ENCODE measurements at regions not wholly inside any gene's neighbourhood (a gene's known extent, or its start where the extent isn't known, plus 50 kb on each side); places are given as distances from the start of the nearest gene placed in this dataset.

DNA sequence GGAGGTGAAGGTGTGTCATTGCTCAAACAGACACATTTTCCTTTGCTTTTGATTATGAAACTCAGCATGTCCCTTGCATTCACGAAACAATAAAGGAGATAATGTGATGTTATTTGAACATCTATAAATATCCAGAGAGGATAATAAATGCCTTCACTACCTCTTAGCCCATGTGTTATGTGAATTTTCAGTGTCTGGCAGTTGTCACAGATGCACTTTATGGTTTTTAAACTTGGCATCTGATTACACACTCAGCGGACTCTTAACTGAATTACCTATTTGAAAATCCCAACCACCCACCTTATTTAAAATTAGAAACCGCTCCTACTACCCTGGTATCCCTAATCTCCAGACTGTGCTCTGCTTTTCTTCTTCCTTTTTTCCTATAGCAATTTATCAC is 254.2 kb downstream of the COG6 start:
- TF ChIP-seq, protein P1, sequence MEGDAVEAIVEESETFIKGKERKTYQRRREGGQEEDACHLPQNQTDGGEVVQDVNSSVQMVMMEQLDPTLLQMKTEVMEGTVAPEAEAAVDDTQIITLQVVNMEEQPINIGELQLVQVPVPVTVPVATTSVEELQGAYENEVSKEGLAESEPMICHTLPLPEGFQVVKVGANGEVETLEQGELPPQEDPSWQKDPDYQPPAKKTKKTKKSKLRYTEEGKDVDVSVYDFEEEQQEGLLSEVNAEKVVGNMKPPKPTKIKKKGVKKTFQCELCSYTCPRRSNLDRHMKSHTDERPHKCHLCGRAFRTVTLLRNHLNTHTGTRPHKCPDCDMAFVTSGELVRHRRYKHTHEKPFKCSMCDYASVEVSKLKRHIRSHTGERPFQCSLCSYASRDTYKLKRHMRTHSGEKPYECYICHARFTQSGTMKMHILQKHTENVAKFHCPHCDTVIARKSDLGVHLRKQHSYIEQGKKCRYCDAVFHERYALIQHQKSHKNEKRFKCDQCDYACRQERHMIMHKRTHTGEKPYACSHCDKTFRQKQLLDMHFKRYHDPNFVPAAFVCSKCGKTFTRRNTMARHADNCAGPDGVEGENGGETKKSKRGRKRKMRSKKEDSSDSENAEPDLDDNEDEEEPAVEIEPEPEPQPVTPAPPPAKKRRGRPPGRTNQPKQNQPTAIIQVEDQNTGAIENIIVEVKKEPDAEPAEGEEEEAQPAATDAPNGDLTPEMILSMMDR (IDR thresholded peaks at IDR 0.05 in 8 of 11, conservative IDR thresholded peaks at IDR 0.05 in 3 of 11), result no peak
- no peak for TF ChIP-seq POLR2A (IDR thresholded peaks at IDR 0.05)
- no peak for TF ChIP-seq POLR2AphosphoS5 (IDR thresholded peaks at IDR 0.05)
